ENCODE measurements at regions not wholly inside any gene's neighbourhood (a gene's known extent, or its start where the extent isn't known, plus 50 kb on each side); places are given as distances from the start of the nearest gene placed in this dataset.

DNA sequence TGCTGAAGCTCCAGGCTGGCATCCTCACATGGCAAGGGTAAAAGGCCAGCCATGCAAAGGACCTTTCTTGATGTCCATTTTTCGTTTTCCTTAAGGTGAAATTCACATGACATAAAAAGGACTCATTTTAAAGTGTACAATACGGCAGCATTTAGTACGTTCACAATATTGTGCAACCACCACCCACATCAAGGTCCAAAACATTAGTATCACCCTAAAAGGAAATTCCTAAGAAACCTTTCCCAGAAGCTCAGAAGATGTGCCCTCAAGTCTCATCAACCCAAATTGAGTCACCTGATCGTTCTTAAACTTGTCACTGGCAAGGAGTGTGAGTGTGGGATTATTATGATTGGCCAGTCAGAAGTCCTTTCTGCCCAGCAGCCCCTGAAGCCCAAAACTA is 250.1 kb downstream of the TLE3 start:
- DNase-seq (ENCODE audit: low read depth in 4 of 4, low spot score in 2 of 4): no peak

DNA sequence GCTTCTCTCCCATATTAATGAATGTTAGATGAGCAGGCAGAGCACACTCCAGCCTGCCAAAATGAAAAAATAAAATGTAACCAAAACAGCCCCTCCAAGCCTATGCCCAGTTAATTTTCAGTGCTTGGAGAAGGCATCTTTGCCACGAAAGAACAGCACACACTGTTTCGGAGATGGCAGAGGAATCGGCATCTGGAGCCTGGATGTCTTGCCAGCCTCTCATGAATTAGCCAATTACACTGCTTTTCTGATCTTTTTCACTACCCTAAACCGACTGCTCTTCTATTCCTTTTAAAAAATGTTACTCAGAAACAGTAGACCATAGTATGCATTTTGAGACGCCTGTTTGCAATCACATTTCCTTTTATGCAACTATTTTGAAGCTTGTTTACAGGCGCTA is 249.6 kb downstream of the TLE3 start:
- no peak for DNase-seq (ENCODE audit: low read depth in 4 of 4, low spot score in 2 of 4)

DNA sequence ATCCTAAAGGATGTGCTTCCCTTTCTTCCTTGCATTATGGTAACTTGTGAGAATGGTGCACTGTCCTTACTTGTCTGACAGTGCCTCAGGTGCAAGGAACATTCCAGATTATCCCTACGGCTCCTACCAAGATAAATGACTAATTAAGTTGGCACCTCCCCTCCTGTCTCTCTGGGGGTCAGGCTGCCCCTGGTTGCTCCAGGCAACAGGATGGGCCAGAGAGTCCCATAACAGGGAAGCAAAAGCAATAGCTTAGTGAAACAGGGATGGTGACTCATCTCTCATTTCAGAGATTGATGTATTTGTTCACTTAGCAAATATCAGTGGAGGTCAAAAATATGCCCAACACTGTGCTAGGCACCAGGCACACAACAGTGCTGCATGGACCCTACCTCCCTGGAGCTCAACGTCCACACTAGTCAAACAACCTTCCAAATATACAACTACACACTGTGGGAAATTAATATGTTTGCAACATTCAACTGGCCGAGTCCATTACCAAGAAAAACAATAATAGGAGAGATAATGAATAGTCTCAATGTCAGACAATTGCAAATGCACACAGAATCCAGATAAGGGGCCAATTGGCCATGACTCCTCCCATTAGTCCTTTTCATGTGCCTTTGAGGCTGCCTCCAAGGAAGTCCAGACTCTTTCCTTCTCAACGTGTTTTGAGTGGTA is 249.0 kb downstream of the TLE3 start:
- no peak for DNase-seq (ENCODE audit: low read depth in 4 of 4, low spot score in 2 of 4)

DNA sequence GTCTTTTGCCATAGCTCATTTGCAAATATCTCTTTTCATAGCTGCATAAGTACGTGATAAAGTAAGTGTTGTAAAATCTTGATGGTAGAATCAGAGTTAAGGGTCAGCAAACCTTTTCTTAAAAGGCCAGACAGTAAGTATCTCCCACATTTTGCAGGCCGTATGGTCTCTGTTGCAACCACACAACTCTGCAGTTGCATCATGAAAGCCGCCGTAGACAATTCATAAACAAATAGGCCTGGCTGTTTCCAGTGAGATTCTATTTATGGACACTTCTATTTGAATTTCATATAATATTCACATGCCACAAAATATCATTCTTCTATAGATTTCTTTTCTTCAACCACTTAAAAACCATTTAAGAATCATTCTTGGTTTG is 248.5 kb downstream of the TLE3 start:
- no peak for DNase-seq (ENCODE audit: low read depth in 4 of 4, low spot score in 2 of 4)

DNA sequence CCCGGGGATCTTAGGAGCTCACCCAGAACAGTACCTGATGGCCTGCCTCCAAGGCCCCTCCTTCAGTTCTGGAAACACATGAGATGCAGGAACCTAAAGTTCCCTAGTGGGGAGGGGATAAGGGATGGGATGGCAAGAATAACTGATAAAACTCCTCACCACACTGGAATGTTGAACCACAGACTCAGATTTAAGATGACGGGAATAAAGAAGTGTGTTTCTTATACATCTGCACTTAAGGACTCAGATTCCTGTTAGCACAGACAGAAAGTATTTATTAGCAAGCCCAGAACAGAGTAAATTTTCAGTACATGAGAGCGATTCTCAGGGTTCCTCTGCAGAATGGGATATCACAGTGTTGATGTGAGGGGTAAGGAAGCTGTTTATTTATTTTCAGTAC is 245.2 kb downstream of the TLE3 start:
- DNase-seq (ENCODE audit: low read depth in 4 of 4, low spot score in 2 of 4): no peak

DNA sequence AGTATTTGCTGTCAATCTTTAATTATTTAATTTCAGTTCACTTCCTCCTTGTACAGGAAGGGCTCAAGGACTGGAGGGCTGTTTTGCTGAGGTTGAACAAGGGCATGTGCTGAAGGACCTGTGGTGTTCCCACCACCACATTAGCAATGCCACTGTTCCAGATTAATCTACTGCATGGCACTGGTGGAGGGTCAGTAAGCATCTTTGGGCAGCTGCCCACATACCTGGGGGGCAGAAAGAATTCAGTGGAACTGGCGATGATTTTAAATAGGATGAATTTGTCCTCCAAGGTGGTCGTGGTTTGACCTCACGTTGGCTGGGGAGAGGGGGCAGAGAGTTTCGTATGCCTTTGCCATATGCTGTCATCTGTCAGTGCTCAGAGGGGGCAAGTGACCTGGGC is 244.8 kb downstream of the TLE3 start:
- DNase-seq (ENCODE audit: low read depth in 4 of 4, low spot score in 2 of 4): no peak

DNA sequence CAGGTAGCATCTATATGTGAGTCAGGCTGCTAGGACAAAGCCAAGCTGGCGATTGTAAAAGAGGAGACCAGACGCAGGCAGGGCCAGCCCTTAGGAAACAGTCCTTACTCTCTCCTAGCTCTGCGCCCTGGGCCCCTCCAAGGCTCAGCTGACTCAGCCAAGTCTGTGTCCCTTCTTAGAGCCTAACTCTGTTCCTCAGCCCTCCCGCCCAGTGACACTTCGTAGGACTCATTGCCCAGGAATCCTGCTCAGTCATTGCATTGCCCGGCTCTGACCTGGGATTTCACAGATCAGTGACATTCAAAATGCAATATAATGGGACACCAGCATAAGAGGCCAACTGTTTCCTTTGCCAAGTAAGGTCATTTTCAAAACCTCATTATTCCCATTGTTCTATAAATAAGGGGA is 244.2 kb downstream of the TLE3 start:
- no peak for DNase-seq (ENCODE audit: low read depth in 4 of 4, low spot score in 2 of 4)

DNA sequence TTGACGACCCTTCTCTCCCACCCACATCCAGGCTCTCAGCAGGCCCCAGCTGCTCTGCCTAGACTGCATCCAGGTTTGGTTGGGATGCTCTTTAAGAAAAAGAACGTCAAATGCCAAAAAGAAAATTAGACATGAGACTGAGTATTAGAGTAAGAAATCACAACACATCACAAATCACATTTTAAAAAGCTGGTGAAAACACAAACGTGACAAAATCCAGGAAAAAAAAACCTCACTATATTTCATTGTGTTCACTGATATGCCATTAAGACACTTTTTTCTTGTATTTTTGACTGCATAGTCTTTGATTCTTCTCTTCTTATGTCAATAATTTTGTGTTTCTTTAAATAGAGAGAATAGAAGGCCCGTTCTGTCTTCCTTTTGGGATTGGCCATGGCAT is 243.7 kb downstream of the TLE3 start:
- DNase-seq (ENCODE audit: low read depth in 4 of 4, low spot score in 2 of 4): no peak

DNA sequence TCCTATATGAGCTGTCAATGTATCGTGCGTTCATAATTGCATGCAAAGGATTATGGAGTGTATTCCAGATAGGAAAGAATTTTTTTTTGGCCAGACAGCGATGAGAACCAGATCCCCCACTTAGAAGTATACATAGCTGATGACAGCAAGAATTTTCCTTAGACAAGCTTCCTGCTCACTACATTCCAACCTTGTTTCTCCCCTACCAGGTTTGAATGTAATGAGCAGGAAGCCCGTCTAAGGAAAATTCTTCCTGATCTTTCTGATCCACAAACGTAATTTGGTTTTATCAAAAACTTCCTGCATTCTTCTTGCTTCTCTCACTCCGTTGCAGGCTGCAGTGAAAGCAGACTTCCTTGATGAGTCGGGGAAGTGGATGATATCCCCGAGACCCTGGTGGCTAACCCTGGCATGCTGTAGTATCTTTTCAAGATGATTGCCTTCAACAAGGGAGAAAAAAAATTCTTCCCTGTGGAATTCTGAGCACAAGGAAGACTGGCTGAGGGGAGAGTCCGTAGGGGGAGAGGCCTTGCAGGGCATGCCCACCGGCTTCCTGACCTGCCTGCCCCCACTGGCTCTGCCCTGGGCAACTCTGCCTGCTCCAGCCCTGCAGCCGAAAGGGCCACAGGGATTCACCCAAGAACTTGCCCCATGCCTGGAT is 243.1 kb downstream of the TLE3 start:
- no peak for DNase-seq (ENCODE audit: low read depth in 4 of 4, low spot score in 2 of 4)

DNA sequence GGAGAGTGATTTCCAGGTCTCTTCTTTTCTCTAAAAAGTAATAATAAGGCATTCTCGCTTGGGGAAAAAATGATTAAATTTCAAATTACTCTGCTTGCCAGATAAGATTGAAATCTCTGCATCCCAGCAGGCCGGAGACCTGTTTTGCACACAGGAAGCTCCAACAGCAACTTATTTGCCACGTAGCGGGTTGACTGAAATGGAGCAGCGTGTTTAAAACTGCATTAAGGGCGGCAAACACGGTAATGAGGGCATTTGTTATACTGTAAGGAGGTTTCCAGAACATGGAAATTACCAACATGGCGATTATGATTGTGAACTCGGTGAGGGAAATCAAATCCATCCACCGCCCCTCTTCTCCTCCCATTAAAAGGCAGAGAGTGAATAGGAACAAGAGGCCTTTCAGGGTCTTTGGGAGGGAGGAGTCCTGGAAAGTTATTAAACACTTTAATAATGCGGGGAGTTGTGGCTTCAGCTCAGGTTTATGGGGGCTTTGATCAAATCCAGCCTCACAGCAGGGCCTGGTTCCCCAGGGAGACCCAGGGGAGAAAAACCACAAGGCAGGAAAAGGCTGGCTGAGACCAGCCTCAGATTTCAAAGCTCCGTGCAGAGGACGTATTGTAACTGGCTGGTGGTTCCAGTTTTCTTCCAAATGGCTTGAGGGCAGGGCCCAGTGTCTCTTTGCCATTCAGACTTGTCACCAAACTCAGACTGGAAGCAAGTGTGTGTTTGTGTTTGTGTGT is 242.3 kb downstream of the TLE3 start:
- DNase-seq (ENCODE audit: low read depth in 4 of 4, low spot score in 2 of 4): no peak

DNA sequence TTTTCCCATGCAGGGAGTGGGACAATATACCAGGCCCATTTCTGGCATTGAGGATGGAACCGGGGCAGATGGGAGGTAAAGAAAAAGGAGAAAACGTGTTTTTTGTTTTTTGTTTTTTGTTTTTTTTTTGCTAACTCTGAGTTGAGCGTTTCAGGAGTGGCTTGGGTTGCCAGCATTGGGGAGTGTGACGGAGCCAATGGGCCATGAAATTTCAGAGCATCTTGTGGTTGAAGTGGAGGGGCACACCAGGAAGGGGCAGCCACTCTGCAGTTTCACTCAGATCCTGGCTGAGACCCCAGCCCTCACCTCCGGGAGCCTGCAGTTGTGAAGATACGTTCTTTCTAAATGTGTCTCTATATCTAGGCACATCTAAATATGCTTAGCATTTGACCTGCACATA is 240.5 kb downstream of the TLE3 start:
- DNase-seq (ENCODE audit: low read depth in 4 of 4, low spot score in 2 of 4): no peak

DNA sequence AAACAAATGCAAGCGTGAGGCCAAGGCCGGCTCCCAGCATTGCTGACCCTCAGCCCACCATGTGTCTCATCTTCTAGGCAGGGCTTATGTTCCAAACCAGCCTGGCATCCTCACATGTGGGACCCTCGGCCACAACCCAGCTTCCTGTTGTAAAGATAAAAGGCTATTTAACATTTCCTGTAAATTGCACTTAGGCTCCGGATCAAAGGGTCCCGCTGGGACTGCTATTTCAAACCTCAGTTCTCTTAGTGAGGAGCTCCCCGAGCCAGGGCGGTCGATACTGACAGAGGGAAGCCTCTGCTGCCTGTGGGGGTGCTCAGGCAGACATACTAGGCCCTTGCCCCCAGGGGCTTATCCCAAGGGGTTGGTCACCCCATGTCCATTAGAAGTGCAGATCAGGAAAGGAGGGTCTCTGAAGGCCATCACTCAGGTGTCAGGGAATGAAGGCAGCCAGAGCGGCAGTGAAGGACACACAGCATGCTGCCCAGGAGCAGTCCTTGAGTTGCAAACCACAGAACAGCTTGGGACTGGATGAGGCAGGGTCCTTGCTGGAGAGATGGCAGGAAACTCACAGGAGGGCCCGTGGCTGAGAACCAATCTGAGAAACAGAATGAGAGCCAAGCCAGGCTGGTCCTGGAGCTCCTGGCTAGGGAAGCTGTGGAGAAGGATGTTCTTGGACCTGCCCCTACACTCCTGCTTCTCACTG is 239.9 kb downstream of the TLE3 start:
- no peak for DNase-seq (ENCODE audit: low read depth in 4 of 4, low spot score in 2 of 4)

DNA sequence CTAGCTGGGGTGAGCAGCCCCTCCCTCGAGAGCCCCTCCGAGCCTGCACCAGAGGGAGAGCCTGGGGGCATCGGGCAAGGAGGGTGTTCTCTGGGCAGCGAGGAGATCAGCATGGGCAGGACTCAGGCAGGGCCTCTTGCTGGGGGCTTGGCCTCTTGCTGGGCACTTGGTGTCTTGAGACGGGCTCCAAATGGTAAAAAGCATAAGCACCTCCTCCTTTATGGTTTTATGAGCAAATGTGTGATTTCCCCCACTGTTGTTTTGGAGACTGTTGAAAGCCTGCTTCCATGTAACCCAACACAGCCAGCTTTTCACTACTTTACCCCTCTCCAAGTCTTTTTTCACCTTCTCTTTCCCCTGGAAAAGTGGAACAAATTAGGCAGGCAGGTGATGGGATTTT is 239.3 kb downstream of the TLE3 start:
- no peak for DNase-seq (ENCODE audit: low read depth in 4 of 4, low spot score in 2 of 4)

DNA sequence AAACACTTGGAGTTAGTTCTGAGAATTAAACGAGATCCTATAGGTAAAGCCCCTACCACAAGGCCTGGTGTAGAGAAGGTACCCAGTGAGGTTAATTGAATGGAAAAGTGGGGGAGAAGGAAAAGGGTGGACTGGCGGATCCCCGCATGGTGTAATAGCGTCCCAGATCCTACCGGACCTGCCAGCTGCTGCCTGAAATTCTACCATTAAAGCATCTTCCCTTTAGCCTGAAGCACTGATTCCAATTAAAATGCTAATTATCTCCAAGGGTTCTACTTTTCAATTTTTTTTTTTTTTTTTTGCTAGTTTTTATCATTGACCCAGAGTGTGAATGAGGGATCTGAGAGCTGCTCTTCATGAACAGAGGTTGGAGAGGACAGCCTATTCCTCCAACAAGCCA is 237.9 kb downstream of the TLE3 start:
- DNase-seq (ENCODE audit: low read depth in 4 of 4, low spot score in 2 of 4): no peak

DNA sequence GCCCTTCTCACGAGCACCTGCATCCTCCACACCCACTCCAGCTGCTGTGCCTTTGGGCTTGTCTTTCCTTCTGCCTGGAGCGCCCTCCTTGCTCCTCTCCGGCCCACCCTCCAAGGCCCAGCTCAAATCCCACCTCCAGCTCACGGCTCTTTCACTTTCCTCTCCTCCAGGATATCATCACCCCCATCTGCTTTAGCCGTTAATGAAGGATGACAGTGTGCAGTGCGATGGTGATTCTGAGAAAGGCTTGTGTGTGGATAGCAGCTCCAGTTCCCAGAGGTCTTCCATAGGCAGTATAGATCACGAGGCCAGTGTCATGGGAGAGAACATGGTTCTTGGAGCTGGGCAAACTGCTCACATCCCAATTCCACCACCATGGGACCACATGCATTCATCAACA is 237.4 kb downstream of the TLE3 start:
- DNase-seq (ENCODE audit: low read depth in 4 of 4, low spot score in 2 of 4): no peak

DNA sequence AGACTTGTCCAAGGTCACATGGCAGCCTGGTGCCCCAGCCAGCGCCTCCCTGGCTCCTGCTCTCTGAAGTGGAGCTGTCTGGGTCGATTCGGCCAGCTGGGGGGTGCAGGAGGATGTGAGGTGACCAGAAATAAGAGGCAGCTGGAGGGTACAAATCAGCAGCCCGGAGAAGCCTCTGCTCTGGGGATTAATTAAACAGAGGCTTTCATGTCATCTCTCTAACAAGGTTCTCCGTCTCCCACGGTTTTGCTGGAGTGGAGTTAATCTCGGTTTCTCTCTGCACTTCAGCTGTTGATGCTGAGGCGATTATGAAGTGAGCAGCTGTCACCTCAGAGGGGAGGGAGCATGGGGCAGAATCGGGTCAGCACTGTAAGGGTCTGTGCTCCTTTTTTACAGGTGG is 236.8 kb downstream of the TLE3 start:
- no peak for DNase-seq (ENCODE audit: low read depth in 4 of 4, low spot score in 2 of 4)

DNA sequence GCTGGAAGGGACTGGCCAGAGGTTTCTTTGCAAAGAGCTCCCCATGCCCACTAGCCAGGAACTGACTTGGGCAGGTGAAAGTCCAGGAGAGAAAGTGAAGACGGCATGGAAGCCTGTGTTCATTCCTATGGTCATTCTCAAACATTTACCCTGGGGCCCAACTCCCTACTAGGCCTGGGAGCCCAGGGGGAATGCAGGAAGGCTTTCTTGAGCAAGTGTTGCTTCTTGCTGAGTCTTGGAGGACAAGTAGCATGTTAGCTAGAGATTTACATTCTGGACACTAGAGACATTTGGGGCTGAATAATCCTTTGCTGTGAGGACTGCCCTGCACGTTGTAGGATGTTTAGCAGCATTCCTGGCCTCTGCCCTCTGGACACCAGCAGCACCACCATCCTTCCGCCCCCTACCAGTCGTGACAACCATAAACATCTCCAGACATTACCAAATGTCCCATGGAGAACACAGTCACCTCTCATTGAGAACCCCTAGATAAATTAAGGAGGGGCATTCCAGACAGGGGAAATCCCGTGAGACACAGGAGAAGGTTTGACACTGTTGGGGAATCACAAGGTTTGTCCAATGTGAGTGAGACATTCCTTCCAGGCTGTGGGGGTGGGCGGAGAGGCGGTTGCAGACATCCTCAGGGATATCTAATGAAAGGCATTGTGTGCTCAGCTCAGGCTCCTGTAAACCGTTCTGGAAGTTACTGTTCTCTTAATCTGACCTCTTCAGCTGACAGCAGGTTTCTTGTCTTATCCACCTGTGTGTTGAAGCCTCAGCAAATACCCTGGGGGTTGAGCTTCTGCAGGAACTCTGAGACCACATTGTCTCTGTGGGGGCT is 236.2 kb downstream of the TLE3 start:
- DNase-seq (ENCODE audit: low read depth in 4 of 4, low spot score in 2 of 4): no peak

DNA sequence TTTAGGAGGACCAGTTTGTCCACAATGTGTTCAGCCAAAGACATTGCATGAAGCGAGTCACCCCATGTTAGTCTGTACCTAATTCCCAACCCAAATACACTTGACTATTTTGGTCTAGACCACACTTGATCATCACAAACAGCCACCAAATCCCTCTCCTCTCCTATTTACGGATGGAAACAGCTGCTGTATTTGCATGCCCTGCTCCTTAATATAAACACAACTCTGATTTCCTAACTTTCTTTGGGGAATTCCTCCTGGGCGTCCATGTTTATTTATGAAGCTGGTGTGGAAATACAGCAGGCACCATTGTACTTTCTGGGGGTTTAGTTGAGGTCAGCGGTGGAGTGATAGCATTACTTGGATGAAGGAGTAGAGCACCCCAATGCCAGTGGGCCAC is 235.2 kb downstream of the TLE3 start:
- no peak for DNase-seq (ENCODE audit: low read depth in 4 of 4, low spot score in 2 of 4)

DNA sequence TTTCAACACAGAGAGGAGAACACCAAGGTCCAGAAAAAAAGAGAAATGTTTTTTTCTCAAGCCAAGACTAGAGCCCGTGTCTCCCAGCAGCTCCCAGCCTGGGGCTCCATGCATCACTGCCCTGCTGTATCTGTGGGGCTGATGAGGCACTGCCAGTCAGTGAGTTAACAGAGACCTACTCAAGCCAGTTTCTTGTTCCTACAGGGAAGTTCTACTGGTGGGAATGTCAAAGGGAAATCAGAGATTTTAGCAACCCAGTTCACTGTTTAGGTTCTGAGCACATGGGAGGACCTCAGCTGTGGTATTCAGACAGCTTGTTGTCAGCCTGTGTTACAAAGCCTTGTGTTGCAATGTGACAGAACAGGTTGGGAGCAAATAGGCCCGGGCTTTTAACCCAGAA is 234.3 kb downstream of the TLE3 start:
- DNase-seq (ENCODE audit: low read depth in 4 of 4, low spot score in 2 of 4): no peak

DNA sequence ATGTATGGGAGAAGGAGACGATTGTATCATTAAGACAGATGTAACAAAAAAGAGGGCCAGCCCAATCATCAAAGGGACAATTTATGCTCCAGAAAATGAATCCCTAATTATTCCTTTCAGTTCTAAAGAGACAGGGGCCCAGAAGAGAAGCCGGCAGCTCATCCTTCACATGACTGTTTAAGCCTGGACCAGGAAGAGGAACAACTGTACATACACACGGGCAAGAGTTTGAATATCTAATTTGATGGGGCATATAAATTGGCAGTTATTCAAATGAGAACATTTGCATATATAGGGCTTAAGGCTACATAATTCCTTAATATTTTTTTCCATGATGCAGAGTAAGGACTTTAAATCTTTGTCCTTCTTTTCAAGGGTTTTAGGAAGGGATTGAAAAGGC is 232.3 kb downstream of the TLE3 start:
- DNase-seq (ENCODE audit: low read depth in 4 of 4, low spot score in 2 of 4): no peak

DNA sequence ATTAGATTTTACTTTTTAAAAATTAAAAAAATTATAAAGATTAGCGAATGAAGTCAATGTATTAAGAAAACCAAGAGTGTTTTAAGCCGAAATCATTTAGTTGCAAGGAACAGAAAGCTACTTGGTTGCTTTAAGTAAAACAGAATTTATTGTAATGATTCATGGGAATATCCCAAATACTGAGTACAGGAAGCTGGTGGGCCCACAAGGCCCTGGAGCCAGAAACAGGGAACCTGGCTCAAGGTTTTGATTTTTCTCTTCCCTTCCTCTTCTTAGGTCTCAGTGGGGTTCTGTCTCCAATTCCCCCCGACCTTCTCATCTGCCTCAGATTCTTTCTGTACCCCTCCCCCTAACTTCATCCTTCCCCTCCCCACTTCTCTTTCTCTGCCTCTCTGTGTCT is 229.0 kb downstream of the TLE3 start:
- no peak for DNase-seq (ENCODE audit: low read depth in 4 of 4, low spot score in 2 of 4)

Data from left renal cortex interstitium (tissue), 4 donors.